Lower lobe of right lung (tissue), 2 donors: ENCODE measurements at regions not wholly inside any gene's neighbourhood (a gene's known extent, or its start where the extent isn't known, plus 50 kb on each side); places are given as distances from the start of the nearest gene placed in this dataset.

Experiments
- ATAC-seq, 2 donors: fragments of 200-7000 bp; cut with Tn5 transposase; one replicate each; pipeline ENCODE4 v1.9.1; 2020 to 2022; ENCODE audit warnings: mild to moderate bottlenecking in 2 of 2, moderate library complexity in 2 of 2
- DNase-seq: peaks from one replicate; pipeline ENCODE4 v3.0.0-alpha.2; 2020
- H3K27ac ChIP-seq: fragments of 200-600 bp; one replicate; pipeline ENCODE4 v1.8.0; 2022
- H3K27me3 ChIP-seq: fragments of 200-600 bp; one replicate; pipeline ENCODE4 v1.8.0; 2022; ENCODE audit warnings: low read depth
- H3K36me3 ChIP-seq: fragments of 200-600 bp; one replicate; pipeline ENCODE4 v1.8.0; 2022; ENCODE audit warnings: mild to moderate bottlenecking
- H3K4me1 ChIP-seq: fragments of 200-600 bp; one replicate; pipeline ENCODE4 v1.8.0; 2022
- H3K4me3 ChIP-seq: fragments of 200-600 bp; one replicate; pipeline ENCODE4 v1.8.0; 2022; ENCODE audit warnings: mild to moderate bottlenecking
- H3K9me3 ChIP-seq: fragments of 200-600 bp; one replicate; pipeline ENCODE4 v1.8.0; 2022
- intact Hi-C: fragments of 100-400 bp; cut with DNase I; formaldehyde crosslinking; loops from one replicate; pipeline ENCODE4 v1.11.0; 2022
- TF ChIP-seq, protein P1 (sequence below): fragments of 200-600 bp; IDR thresholded peaks from one replicate; pipeline ENCODE4 v1.8.0; 2022; ENCODE audit warnings: antibody characterized with exemption, mild to moderate bottlenecking
- donor health status: DM: no; HTN: yes; CAD: no; lungs with severe emphysema.

- DNase-seq (no peak), ATAC-seq (no peak)
- no peak overlapping the region for H3K27ac ChIP-seq
- no peaks in the 10 kb centered on the region for H3K9me3 ChIP-seq
- intact Hi-C loops, result no loop called here
- H3K36me3 ChIP-seq, result no peaks in the 10 kb centered on the region
- TF ChIP-seq, protein P1, sequence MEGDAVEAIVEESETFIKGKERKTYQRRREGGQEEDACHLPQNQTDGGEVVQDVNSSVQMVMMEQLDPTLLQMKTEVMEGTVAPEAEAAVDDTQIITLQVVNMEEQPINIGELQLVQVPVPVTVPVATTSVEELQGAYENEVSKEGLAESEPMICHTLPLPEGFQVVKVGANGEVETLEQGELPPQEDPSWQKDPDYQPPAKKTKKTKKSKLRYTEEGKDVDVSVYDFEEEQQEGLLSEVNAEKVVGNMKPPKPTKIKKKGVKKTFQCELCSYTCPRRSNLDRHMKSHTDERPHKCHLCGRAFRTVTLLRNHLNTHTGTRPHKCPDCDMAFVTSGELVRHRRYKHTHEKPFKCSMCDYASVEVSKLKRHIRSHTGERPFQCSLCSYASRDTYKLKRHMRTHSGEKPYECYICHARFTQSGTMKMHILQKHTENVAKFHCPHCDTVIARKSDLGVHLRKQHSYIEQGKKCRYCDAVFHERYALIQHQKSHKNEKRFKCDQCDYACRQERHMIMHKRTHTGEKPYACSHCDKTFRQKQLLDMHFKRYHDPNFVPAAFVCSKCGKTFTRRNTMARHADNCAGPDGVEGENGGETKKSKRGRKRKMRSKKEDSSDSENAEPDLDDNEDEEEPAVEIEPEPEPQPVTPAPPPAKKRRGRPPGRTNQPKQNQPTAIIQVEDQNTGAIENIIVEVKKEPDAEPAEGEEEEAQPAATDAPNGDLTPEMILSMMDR, result no peak
- no peaks in the 10 kb centered on the region for H3K27me3 ChIP-seq
- no peaks in the 10 kb centered on the region for H3K4me1 ChIP-seq
- no peak overlapping the region for H3K4me3 ChIP-seq
Measured at GRCh38 chr6:164753517-164753916, 555.9 kb downstream of the C6orf118 start.

GRCh38 chr6:164751395-164751794 is 558.0 kb downstream of the C6orf118 start:
- intact Hi-C loops, result no loop called here
- no peaks in the 10 kb centered on the region for H3K36me3 ChIP-seq
- ATAC-seq (no peak), DNase-seq (no peak)
- H3K9me3 ChIP-seq, result no peaks in the 10 kb centered on the region
- no peak overlapping the region for H3K27ac ChIP-seq
- H3K27me3 ChIP-seq, result no peaks in the 10 kb centered on the region
- no peaks in the 10 kb centered on the region for H3K4me1 ChIP-seq
- H3K4me3 ChIP-seq, result no peak overlapping the region
- TF ChIP-seq, protein P1, result no peak

DNA sequence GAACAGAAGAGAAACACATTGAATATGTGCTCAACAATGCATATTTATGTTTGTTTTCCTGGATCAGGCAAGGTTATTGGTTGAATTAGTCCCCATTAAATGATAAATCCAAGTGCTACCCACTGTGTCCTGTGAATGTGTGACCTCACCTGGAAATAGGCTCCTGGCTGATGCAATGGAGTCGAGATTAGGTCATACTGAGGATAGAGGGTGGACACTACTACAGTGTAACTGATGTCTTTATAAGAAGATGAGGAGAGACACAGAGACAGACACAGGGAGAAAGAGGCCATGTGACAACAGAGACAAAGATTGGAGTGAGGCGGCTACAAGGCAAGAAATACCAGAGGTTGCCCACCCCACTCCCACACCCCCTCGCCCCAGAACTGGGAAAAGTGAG is 559.3 kb downstream of the C6orf118 start:
- H3K36me3 ChIP-seq, result no peaks in the 10 kb centered on the region
- no peaks in the 10 kb centered on the region for H3K27me3 ChIP-seq
- DNase-seq (no peak), ATAC-seq (peak in 1 of 2 donors; percentile 41)
- no peak overlapping the region for H3K4me3 ChIP-seq
- intact Hi-C loops, result no loop called here
- no peaks in the 10 kb centered on the region for H3K4me1 ChIP-seq
- TF ChIP-seq, protein P1, result no peak
- H3K27ac ChIP-seq, result no peak overlapping the region
- H3K9me3 ChIP-seq, result no peaks in the 10 kb centered on the region

DNA sequence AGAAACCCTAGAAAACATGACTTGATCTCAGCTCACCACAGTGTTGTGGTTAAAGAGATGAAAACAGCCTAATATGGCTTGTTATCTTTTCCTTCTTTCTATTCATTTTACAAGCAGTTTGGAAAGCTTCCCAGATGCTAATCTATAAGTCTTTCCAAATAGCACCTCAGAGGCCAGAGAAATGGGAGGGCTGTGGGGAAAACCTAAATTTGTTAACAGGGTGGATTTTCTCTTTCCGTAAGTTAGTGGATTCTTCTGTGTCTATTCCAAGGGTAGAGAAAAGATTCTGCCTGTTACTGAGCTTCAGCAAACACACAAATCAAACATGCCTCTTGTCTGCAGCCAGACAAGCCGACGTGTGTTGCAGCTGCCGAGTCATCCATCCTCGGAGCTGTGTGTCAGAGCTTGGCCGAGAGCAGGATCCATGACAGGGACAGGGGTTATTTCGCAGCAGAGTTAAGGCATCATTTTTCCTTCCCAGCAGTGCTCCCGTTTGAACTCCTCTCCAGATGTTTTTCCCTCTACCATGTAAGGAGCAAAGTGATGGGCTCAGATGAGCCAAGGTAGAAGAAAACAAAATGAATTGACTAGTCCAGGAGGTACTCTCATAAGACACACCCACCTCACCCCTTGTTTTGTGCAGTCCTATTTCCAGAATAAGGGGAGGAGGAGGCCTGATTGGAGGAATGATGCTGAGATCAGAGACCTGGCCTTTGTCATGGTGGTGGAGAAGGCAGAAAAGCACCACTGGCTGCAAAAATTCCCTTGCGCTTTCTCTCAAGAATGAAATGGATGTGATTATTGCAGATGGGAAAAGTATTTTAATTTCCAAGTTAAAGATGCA is 560.0 kb downstream of the C6orf118 start:
- H3K4me1 ChIP-seq, result no peaks in the 10 kb centered on the region
- no peaks in the 10 kb centered on the region for H3K36me3 ChIP-seq
- TF ChIP-seq, protein P1, result no peak
- no peaks in the 10 kb centered on the region for H3K9me3 ChIP-seq
- no peaks in the 10 kb centered on the region for H3K27me3 ChIP-seq
- intact Hi-C loops, result no loop called here
- H3K27ac ChIP-seq, result no peak overlapping the region
- H3K4me3 ChIP-seq, result no peak overlapping the region
- ATAC-seq, result no peak
- no peak for DNase-seq

DNA sequence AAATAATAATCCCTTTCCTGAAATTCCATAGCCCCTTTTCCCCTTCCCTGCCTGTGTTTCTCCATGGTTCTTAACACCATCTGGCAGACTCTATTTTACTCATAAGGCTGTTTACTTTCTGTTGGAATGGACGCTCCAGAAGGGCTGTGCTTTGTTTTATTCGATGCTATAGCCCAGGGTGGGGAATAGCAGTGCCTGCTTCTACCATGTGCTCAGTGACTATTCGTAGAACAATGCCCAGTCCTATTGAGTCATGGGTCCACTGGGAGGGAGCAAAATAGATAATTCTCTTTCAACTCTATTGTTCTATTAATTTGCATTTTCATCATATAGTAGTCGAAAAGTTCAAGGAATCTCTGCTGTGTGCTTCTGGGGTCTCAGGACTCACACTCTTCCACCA is 565.1 kb downstream of the C6orf118 start:
- Histone ChIP-seq H3K4me3 (no peak overlapping the region), H3K4me1 (no peaks in the 10 kb centered on the region), H3K9me3 (no peaks in the 10 kb centered on the region), H3K27me3 (no peaks in the 10 kb centered on the region), H3K27ac (no peak overlapping the region), H3K36me3 (no peaks in the 10 kb centered on the region)
- intact Hi-C loops, result no loop called here
- DNase-seq (no peak), ATAC-seq (no peak)
- TF ChIP-seq, protein P1, result no peak
